DND-41 (cell line): ENCODE measurements at regions not wholly inside any gene's neighbourhood (a gene's known extent, or its start where the extent isn't known, plus 50 kb on each side); places are given as distances from the start of the nearest gene placed in this dataset.

Experiments
- ATAC-seq: fragments of 200-7000 bp; cut with Tn5 transposase; 3 replicates; pipeline ENCODE4 v1.9.1; 2021; ENCODE audit warnings: low read depth; ENCODE audit not compliant: insufficient read depth
- DNase-seq: peaks from one replicate; pipeline ENCODE4 v3.0.0-alpha.2; 2020
- H2AFZ ChIP-seq: 2 replicates; pipeline ENCODE4 v1.6.0; 2012; ENCODE audit warnings: low read depth, low read length
- H3K27ac ChIP-seq: 2 replicates; pipeline ENCODE4 v1.5.1; 2012; ENCODE audit warnings: low read length, inconsistent platforms
- H3K27me3 ChIP-seq: fragments of 200-600 bp; sonication (generic); 2 replicates; pipeline ENCODE4 v1.6.0; 2012; ENCODE audit warnings: low read length, mild to moderate bottlenecking, inconsistent platforms; ENCODE audit not compliant: insufficient read depth, poor library complexity
- H3K36me3 ChIP-seq: 2 replicates; pipeline ENCODE4 v1.5.1; 2012; ENCODE audit warnings: low read length, inconsistent platforms; ENCODE audit not compliant: insufficient read depth
- H3K4me1 ChIP-seq: 2 replicates; pipeline ENCODE4 v1.5.1; 2012; ENCODE audit warnings: mild to moderate bottlenecking, low read length; ENCODE audit not compliant: insufficient read depth
- H3K4me2 ChIP-seq: 2 replicates; pipeline ENCODE4 v1.6.0; 2012; ENCODE audit warnings: mild to moderate bottlenecking, moderate library complexity, low read length, inconsistent platforms; ENCODE audit not compliant: insufficient read depth
- H3K4me3 ChIP-seq, 2 experiments: fragments of 200-600 bp in 1 of 2; shearing (Covaris generic) in 1 of 2; 2 replicates each; pipeline ENCODE4 v1.5.1; 2012 to 2016; ENCODE audit warnings: inconsistent platforms in 2 of 2, low read length in 2 of 2, mild to moderate bottlenecking in 2 of 2, low read depth in 1 of 2, moderate library complexity in 1 of 2
- H3K79me2 ChIP-seq: 2 replicates; pipeline ENCODE4 v1.6.0; 2012; ENCODE audit warnings: low read length, inconsistent platforms; ENCODE audit not compliant: insufficient read depth
- H3K9ac ChIP-seq: 2 replicates; pipeline ENCODE4 v1.6.0; 2012; ENCODE audit warnings: low read depth, mild to moderate bottlenecking, inconsistent platforms, low read length, moderate library complexity
- H3K9me3 ChIP-seq: 2 replicates; pipeline ENCODE4 v1.5.1; 2012; ENCODE audit warnings: low read length, moderate library complexity, mild to moderate bottlenecking, inconsistent platforms; ENCODE audit not compliant: insufficient read depth, severe bottlenecking
- H4K20me1 ChIP-seq: 2 replicates; pipeline ENCODE4 v1.6.0; 2012; ENCODE audit warnings: low read length; ENCODE audit not compliant: insufficient read depth
- CTCF ChIP-seq: IDR thresholded peaks from 2 replicates; pipeline ENCODE4 v1.5.1; 2012; ENCODE audit warnings: borderline replicate concordance, low read length, moderate library complexity, mild to moderate bottlenecking; ENCODE audit not compliant: poor library complexity, severe bottlenecking; ENCODE audit errors: extremely low read depth
- EZH2 ChIP-seq: IDR thresholded peaks from 3 replicates; pipeline ENCODE4 v1.6.1; 2012; ENCODE audit warnings: borderline replicate concordance, low read depth, mild to moderate bottlenecking, moderate library complexity, low read length, inconsistent platforms; ENCODE audit not compliant: severe bottlenecking

- Histone ChIP-seq H3K4me3 (no peak overlapping the region), H2AFZ (no peak overlapping the region)
- no peak for DNase-seq
Measured at GRCh38 chr5:67660149-67660548, 463.6 kb upstream of the CD180 start.

GRCh38 chr5:67659288-67659687, 462.7 kb upstream of the CD180 start:
- Histone ChIP-seq H3K27ac (no peak overlapping the region), H2AFZ (no peak overlapping the region), H3K4me3 (no peak overlapping the region), H4K20me1 (no peaks in the 10 kb centered on the region), H3K79me2 (no peaks in the 10 kb centered on the region), H3K9me3 (no peaks in the 10 kb centered on the region), H3K27me3 (no peaks in the 10 kb centered on the region), H3K4me1 (no peaks in the 10 kb centered on the region), H3K36me3 (no peaks in the 10 kb centered on the region), H3K4me2 (no peak overlapping the region), H3K9ac (no peak overlapping the region)
- DNase-seq = no peak
- no peak for TF ChIP-seq CTCF
- TF ChIP-seq EZH2 = no peak
- no peak for ATAC-seq

More at GRCh38 chr5:67660149-67660548, 463.6 kb upstream of the CD180 start:
- no peaks in the 10 kb centered on the region for H4K20me1 ChIP-seq
- no peak for ATAC-seq
- no peaks in the 10 kb centered on the region for H3K27me3 ChIP-seq
- no peaks in the 10 kb centered on the region for H3K36me3 ChIP-seq
- no peaks in the 10 kb centered on the region for H3K9me3 ChIP-seq
- no peak overlapping the region for H3K9ac ChIP-seq
- no peak for TF ChIP-seq EZH2
- TF ChIP-seq CTCF = no peak
- no peaks in the 10 kb centered on the region for H3K4me1 ChIP-seq
- H3K79me2 ChIP-seq = no peaks in the 10 kb centered on the region
- H3K4me2 ChIP-seq = no peak overlapping the region
- H3K27ac ChIP-seq = no peak overlapping the region

GRCh38 chr5:67657055-67657454, 460.5 kb upstream of the CD180 start:
- Histone ChIP-seq H3K4me3 (no peak overlapping the region), H4K20me1 (no peaks in the 10 kb centered on the region), H3K4me1 (no peaks in the 10 kb centered on the region), H3K27ac (no peak overlapping the region), H3K9me3 (no peaks in the 10 kb centered on the region), H3K27me3 (no peaks in the 10 kb centered on the region), H2AFZ (no peak overlapping the region), H3K79me2 (no peaks in the 10 kb centered on the region), H3K9ac (no peak overlapping the region), H3K36me3 (no peaks in the 10 kb centered on the region), H3K4me2 (no peak overlapping the region)
- ATAC-seq (no peak), DNase-seq (no peak)
- TF ChIP-seq CTCF = no peak

GRCh38 chr5:67652201-67652600, 455.6 kb upstream of the CD180 start:
- no peaks in the 10 kb centered on the region for H3K36me3 ChIP-seq
- DNase-seq = no peak

More at GRCh38 chr5:67652201-67652600, 455.6 kb upstream of the CD180 start:
- Histone ChIP-seq H3K27me3 (no peaks in the 10 kb centered on the region), H4K20me1 (no peaks in the 10 kb centered on the region), H3K4me2 (no peak overlapping the region), H3K9ac (no peak overlapping the region), H3K27ac (no peak overlapping the region), H3K4me1 (no peaks in the 10 kb centered on the region), H2AFZ (no peak overlapping the region), H3K9me3 (no peaks in the 10 kb centered on the region), H3K79me2 (no peaks in the 10 kb centered on the region), H3K4me3 (no peak overlapping the region)
- TF ChIP-seq EZH2 (no peak), CTCF (no peak)
- ATAC-seq = no peak
